MCF 10A (cell line): ENCODE measurements at regions not wholly inside any gene's neighbourhood (a gene's known extent, or its start where the extent isn't known, plus 50 kb on each side); places are given as distances from the start of the nearest gene placed in this dataset.

Experiments used
- BruUV-seq: library from RNA; stranded (reverse); fragments of 400-500 nt; replicated peaks from 2 replicates; lab custom pipeline; 2021; lab: Mats Ljungman, UMichigan
- CTCF ChIA-PET: fragments of 300-600 bp; sonication (Branson Sonifier 250); formaldehyde crosslinking; extraction: SDS; loops from one replicate; lab custom pipeline; 2021; ENCODE audit warnings: antibody characterized with exemption, inconsistent platforms; lab: Yijun Ruan, JAX
- POLR2A ChIA-PET: fragments of 300-600, 350-650 bp; sonication (Branson Sonifier 250); formaldehyde crosslinking; extraction: SDS; loops from one replicate; lab custom pipeline; 2020; ENCODE audit warnings: antibody characterized with exemption, inconsistent platforms; lab: Yijun Ruan, JAX
- DNase-seq: peaks from one replicate; pipeline ENCODE4 v3.0.0-alpha.2; 2018; ENCODE audit not compliant: unreplicated experiment
- H3K27ac Mint-ChIP-seq: one replicate; pipeline ENCODE4 v1.8.0; 2022; ENCODE audit warnings: mild to moderate bottlenecking, low read depth, mixed read lengths; ENCODE audit not compliant: unreplicated experiment
- H3K27me3 Mint-ChIP-seq: one replicate; pipeline ENCODE4 v1.8.0; 2022; ENCODE audit warnings: mixed read lengths; ENCODE audit not compliant: insufficient read depth, unreplicated experiment
- H3K36me3 Mint-ChIP-seq: one replicate; pipeline ENCODE4 v1.8.0; 2022; ENCODE audit warnings: mild to moderate bottlenecking, moderate library complexity, mixed read lengths; ENCODE audit not compliant: insufficient read depth, unreplicated experiment
- H3K4me1 Mint-ChIP-seq: one replicate; pipeline ENCODE4 v1.8.0; 2022; ENCODE audit warnings: mixed read lengths; ENCODE audit not compliant: insufficient read depth, unreplicated experiment
- H3K4me3 Mint-ChIP-seq: one replicate; pipeline ENCODE4 v1.8.0; 2022; ENCODE audit warnings: mild to moderate bottlenecking, moderate library complexity, mixed read lengths; ENCODE audit not compliant: unreplicated experiment
- H3K9me3 Mint-ChIP-seq: one replicate; pipeline ENCODE4 v1.8.0; 2022; ENCODE audit warnings: mixed read lengths; ENCODE audit not compliant: unreplicated experiment
- intact Hi-C: fragments of 100-400 bp; cut with micrococcal nuclease; formaldehyde crosslinking; loops from 2 replicates; pipeline ENCODE4 v1.14.1; 2022
- TF ChIP-seq, protein P1 (sequence below): fragments of 200-600 bp; IDR thresholded peaks from one replicate; pipeline ENCODE4 v1.8.0; 2022; ENCODE audit warnings: antibody characterized with exemption, mild to moderate bottlenecking; ENCODE audit not compliant: unreplicated experiment

DNA sequence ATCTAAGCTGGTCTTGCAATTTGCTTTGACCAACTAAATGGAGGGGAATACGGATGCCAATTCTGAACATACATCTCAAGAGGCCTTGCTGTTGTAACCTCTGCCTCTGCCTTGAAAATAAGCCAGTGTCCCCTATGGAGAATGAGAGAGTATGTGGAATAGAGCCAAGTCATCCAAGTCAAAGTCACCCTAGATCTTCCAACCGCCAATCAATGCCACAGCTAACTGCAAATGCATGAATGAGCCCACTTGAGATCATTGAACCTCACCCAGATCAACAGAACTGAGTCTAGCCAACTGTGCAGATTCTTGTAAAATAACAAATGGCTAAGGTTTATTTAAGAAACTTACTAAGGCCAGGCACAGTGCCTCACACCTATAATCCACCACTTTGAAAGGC, 139.8 kb upstream of the TANK start:
- Mint-ChIP-seq H3K27me3 (no peaks in the 10 kb centered on the region), H3K36me3 (no peaks in the 10 kb centered on the region), H3K9me3 (peaks cover 6% of the 10 kb centered on the region), H3K4me1 (no peaks in the 10 kb centered on the region), H3K4me3 (no peak overlapping the region), H3K27ac (no peak overlapping the region)
- POLR2A ChIA-PET = interaction anchor here (1.1 to 1.7 kb wide), 2 partner anchors 10 to 16 kb away, joined by 3 to 6 read pairs; no protein-coding TSS in a partner anchor
- BruUV-seq = no TSS peak
- intact Hi-C loops = no loop called here
- DNase-seq = no peak
- CTCF ChIA-PET = interaction anchor here (0.6 to 2.5 kb wide), 5 partner anchors 16 to 372 kb away, joined by 3 to 12 read pairs (median 4); no protein-coding TSS in a partner anchor
- TF ChIP-seq, protein P1, sequence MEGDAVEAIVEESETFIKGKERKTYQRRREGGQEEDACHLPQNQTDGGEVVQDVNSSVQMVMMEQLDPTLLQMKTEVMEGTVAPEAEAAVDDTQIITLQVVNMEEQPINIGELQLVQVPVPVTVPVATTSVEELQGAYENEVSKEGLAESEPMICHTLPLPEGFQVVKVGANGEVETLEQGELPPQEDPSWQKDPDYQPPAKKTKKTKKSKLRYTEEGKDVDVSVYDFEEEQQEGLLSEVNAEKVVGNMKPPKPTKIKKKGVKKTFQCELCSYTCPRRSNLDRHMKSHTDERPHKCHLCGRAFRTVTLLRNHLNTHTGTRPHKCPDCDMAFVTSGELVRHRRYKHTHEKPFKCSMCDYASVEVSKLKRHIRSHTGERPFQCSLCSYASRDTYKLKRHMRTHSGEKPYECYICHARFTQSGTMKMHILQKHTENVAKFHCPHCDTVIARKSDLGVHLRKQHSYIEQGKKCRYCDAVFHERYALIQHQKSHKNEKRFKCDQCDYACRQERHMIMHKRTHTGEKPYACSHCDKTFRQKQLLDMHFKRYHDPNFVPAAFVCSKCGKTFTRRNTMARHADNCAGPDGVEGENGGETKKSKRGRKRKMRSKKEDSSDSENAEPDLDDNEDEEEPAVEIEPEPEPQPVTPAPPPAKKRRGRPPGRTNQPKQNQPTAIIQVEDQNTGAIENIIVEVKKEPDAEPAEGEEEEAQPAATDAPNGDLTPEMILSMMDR = no peak

DNA sequence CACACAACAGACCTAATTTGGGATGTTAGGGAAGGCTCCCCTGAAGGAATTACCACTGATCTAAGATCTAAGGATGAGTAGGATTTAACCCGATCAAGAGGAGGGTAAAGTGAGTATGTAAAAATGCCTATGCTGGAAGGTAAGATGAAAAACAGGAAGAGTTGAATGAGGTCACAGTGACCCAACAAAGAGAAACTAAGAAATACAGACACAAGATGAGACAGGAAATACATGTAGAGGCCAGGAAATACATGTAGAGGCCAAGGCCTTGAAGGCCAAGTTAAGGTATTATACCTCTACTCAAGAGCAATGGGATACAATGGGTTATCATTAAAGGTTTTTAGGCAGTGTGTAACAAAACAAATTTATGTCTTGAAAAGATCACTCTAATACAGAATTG, 131.6 kb upstream of the TANK start:
- ChIA-PET POLR2A (no interaction called here), CTCF (no interaction called here)
- H3K36me3 Mint-ChIP-seq = no peaks in the 10 kb centered on the region
- BruUV-seq = no TSS peak
- no peaks in the 10 kb centered on the region for H3K27me3 Mint-ChIP-seq
- TF ChIP-seq, protein P1 = no peak
- no peak for DNase-seq
- H3K9me3 Mint-ChIP-seq = no peaks in the 10 kb centered on the region
- H3K27ac Mint-ChIP-seq = peak overlapping the region; percentile 2
- intact Hi-C loops = no loop called here
- peaks cover 24% of the 10 kb centered on the region for H3K4me1 Mint-ChIP-seq
- H3K4me3 Mint-ChIP-seq = no peak overlapping the region

DNA sequence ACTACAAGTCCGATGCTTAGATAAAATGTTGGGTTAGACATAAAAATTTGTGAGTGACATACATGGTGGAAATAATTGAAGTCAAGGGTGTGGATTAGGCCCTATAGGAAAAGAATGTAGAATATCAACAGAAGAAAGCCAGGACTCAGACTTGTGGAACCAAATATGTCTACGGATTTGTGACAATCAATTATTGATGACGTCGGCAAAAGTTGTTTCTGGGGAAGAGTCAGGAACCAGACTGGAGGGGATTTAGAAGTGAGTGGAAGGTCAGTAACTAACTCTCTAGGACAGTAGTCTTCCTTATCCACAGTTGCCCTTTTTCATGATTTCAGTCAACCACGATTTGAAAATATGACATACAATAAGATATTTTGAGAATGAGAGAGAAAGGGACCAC, 130.9 kb upstream of the TANK start:
- POLR2A ChIA-PET = interaction anchor here (0.7 kb wide), 1 partner anchor 694 kb away, joined by 4 read pairs; no protein-coding TSS in a partner anchor
- peak overlapping the region; percentile 2 for H3K27ac Mint-ChIP-seq
- intact Hi-C loops = no loop called here
- H3K4me3 Mint-ChIP-seq = no peak overlapping the region
- CTCF ChIA-PET = interaction anchor here (0.5 kb wide), 1 partner anchor 20 kb away, joined by 3 read pairs; no protein-coding TSS in a partner anchor
- DNase-seq = no peak
- TF ChIP-seq, protein P1 = no peak
- no TSS peak for BruUV-seq
- no peaks in the 10 kb centered on the region for H3K27me3 Mint-ChIP-seq
- H3K4me1 Mint-ChIP-seq = peaks cover 24% of the 10 kb centered on the region
- H3K9me3 Mint-ChIP-seq = no peaks in the 10 kb centered on the region
- H3K36me3 Mint-ChIP-seq = no peaks in the 10 kb centered on the region

DNA sequence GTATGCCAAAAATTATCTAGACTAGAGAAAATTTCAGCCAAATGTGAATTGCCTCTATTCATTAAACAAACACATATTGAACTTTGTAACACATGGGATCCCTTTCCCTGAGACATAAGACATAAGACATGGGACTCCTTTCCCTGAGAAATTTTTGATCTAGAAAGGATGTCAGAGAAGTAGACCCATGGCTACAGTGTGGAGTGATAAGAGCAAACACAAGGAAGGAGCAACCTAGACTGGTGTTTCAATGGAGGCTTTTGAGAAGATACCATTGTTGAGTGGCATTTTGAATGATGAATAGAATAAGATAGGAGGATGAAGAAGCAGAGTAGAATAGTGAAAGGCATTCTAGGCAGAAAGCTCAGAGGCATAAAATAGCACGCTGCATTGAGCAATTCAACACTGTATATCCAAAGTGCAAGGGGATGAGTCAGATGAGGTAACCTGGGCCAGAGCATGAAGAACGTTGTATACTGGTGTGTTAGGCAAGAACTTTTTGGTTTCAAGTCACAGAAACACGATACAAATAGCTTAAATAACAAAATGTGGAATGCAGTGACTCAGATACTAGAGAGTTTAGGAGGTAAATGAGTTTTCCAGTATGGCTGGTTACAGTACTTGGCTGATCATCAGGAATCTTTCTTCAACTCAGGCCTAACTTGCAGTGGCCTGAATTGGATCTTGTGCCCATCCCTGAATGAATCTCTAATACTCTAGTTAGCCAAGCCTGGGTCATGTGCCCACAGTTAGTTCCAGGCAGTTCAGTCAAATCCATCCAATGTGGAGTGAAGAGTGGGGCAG, 129.8 kb upstream of the TANK start:
- TF ChIP-seq, protein P1 = no peak
- H3K27me3 Mint-ChIP-seq = no peaks in the 10 kb centered on the region
- no peaks in the 10 kb centered on the region for H3K9me3 Mint-ChIP-seq
- peak overlapping the region; percentile 0 for H3K4me3 Mint-ChIP-seq
- peaks cover 24% of the 10 kb centered on the region for H3K4me1 Mint-ChIP-seq
- intact Hi-C loops = loop anchor here (1.0 kb wide), 1 partner anchor 678 kb away; no protein-coding TSS in a partner anchor
- ChIA-PET CTCF (interaction anchor here (0.6 to 1.5 kb wide), 4 partner anchors 12 to 448 kb away, joined by 3 to 5 read pairs (median 3); no protein-coding TSS in a partner anchor), POLR2A (interaction anchor here (0.6 to 1.3 kb wide), 16 partner anchors 10 to 737 kb away, joined by 3 to 5 read pairs (median 3); partner anchors contain the start of genes PSMD14 and TANK)
- DNase-seq = peak; percentile 97
- H3K27ac Mint-ChIP-seq = peak overlapping the region; percentile 84
- H3K36me3 Mint-ChIP-seq = no peaks in the 10 kb centered on the region
- no TSS peak for BruUV-seq
